A549 (cell line): ENCODE measurements at regions not wholly inside any gene's neighbourhood (a gene's known extent, or its start where the extent isn't known, plus 50 kb on each side); places are given as distances from the start of the nearest gene placed in this dataset.

ENCODE experiments used
- EP300 ChIP-seq, 2 experiments: fragments of >200 bp; sonication (Bioruptor Twin); formaldehyde crosslinking; IDR thresholded peaks; 2 replicates in 1 of 2; 3 replicates in 1 of 2; pipeline ENCODE4 v1.6.1; 2016 to 2017
- ESRRA ChIP-seq: fragments of 150-350 bp; IDR thresholded peaks from 2 replicates; pipeline ENCODE4 v1.6.1; 2014; ENCODE audit warnings: mild to moderate bottlenecking, low read length, borderline replicate concordance
- POLR2AphosphoS2 ChIP-seq: conservative IDR thresholded peaks from 2 replicates; pipeline ENCODE4 v1.6.1; 2012; ENCODE audit warnings: low read length, improper control_type of control experiment, inconsistent platforms
- TF ChIP-seq, protein P1 (sequence below): fragments of >200 bp; sonication (Bioruptor Twin); formaldehyde crosslinking; IDR thresholded peaks from 3 replicates; pipeline ENCODE4 v1.5.1; 2016
- TF ChIP-seq, protein P2 (sequence below): fragments of 200-600 bp; sonication (generic); IDR thresholded peaks from 2 replicates; pipeline ENCODE4 v1.6.1; 2016; ENCODE audit warnings: antibody characterized with exemption, mild to moderate bottlenecking, moderate library complexity

DNA sequence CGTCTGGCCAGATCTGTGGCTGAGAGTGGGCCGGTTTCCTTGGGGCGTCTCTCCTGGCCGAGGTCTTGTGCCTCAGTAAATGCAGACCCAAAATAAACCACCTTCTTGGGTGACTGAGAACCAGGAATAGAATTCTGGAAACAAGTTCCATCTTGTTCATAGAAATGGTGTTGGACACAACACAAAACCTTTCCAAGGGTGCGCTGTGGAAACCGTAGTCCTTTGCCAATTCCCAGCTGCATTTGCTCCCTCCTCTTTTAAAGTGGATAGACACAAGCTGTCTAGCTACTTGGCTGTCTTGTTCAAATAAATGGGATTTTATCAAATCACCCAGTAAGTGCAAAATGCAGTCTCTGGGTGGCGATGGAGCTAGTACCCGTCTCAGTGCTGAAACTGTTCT lies 300.2 kb downstream of the SHANK2 start:
- no peak for TF ChIP-seq ESRRA
- TF ChIP-seq EP300 (IDR thresholded peaks at IDR 0.05): no peak
- TF ChIP-seq, protein P1, sequence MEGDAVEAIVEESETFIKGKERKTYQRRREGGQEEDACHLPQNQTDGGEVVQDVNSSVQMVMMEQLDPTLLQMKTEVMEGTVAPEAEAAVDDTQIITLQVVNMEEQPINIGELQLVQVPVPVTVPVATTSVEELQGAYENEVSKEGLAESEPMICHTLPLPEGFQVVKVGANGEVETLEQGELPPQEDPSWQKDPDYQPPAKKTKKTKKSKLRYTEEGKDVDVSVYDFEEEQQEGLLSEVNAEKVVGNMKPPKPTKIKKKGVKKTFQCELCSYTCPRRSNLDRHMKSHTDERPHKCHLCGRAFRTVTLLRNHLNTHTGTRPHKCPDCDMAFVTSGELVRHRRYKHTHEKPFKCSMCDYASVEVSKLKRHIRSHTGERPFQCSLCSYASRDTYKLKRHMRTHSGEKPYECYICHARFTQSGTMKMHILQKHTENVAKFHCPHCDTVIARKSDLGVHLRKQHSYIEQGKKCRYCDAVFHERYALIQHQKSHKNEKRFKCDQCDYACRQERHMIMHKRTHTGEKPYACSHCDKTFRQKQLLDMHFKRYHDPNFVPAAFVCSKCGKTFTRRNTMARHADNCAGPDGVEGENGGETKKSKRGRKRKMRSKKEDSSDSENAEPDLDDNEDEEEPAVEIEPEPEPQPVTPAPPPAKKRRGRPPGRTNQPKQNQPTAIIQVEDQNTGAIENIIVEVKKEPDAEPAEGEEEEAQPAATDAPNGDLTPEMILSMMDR: no peak
- TF ChIP-seq POLR2AphosphoS2: no peak
- TF ChIP-seq, protein P2, sequence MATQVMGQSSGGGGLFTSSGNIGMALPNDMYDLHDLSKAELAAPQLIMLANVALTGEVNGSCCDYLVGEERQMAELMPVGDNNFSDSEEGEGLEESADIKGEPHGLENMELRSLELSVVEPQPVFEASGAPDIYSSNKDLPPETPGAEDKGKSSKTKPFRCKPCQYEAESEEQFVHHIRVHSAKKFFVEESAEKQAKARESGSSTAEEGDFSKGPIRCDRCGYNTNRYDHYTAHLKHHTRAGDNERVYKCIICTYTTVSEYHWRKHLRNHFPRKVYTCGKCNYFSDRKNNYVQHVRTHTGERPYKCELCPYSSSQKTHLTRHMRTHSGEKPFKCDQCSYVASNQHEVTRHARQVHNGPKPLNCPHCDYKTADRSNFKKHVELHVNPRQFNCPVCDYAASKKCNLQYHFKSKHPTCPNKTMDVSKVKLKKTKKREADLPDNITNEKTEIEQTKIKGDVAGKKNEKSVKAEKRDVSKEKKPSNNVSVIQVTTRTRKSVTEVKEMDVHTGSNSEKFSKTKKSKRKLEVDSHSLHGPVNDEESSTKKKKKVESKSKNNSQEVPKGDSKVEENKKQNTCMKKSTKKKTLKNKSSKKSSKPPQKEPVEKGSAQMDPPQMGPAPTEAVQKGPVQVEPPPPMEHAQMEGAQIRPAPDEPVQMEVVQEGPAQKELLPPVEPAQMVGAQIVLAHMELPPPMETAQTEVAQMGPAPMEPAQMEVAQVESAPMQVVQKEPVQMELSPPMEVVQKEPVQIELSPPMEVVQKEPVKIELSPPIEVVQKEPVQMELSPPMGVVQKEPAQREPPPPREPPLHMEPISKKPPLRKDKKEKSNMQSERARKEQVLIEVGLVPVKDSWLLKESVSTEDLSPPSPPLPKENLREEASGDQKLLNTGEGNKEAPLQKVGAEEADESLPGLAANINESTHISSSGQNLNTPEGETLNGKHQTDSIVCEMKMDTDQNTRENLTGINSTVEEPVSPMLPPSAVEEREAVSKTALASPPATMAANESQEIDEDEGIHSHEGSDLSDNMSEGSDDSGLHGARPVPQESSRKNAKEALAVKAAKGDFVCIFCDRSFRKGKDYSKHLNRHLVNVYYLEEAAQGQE: no peak
